A673 (cell line): ENCODE measurements at regions not wholly inside any gene's neighbourhood (a gene's known extent, or its start where the extent isn't known, plus 50 kb on each side); places are given as distances from the start of the nearest gene placed in this dataset.

Source experiments
- BruUV-seq: library from RNA; stranded (reverse); fragments of 400-500 nt; replicated peaks from 2 replicates; lab custom pipeline; 2021; lab: Mats Ljungman, UMichigan
- CTCF ChIA-PET: fragments of 300-600 bp; sonication (Branson Sonifier 250); formaldehyde crosslinking; loops from one replicate; lab custom pipeline; 2022; ENCODE audit warnings: antibody characterized with exemption; lab: Charles Lee
- POLR2A ChIA-PET: fragments of 300-600 bp; sonication (Branson Sonifier 250); formaldehyde crosslinking; loops from one replicate; lab custom pipeline; 2022; ENCODE audit warnings: antibody characterized with exemption; ENCODE audit not compliant: low non-redundant PET; lab: Charles Lee
- DNase-seq: peaks from one replicate; pipeline ENCODE4 v3.0.0-alpha.2; 2015; ENCODE audit warnings: low spot score
- H3K27ac ChIP-seq: fragments of 200-600 bp; sonication (generic); 2 replicates; pipeline ENCODE4 v1.5.1; 2016; ENCODE audit warnings: mixed run types, low read depth, mild to moderate bottlenecking, mixed read lengths, antibody characterized with exemption, low read length; ENCODE audit not compliant: poor library complexity, severe bottlenecking
- H3K27me3 ChIP-seq: fragments of 200-600 bp; sonication (generic); replicated peaks from 2 replicates; pipeline ENCODE4 v1.6.1; 2017; ENCODE audit warnings: mixed run types, low read depth, mild to moderate bottlenecking, mixed read lengths, antibody characterized with exemption, low read length; ENCODE audit not compliant: insufficient read depth, poor library complexity
- H3K36me3 ChIP-seq: fragments of 200-600 bp; sonication (generic); 2 replicates; pipeline ENCODE4 v1.6.1; 2016; ENCODE audit warnings: mixed run types, mild to moderate bottlenecking, mixed read lengths, antibody characterized with exemption, low read length; ENCODE audit not compliant: insufficient read depth, poor library complexity, severe bottlenecking
- H3K4me1 ChIP-seq: fragments of 200-600 bp; sonication (generic); 2 replicates; pipeline ENCODE4 v1.6.1; 2017; ENCODE audit warnings: mixed run types, mild to moderate bottlenecking, mixed read lengths, antibody characterized with exemption, low read length; ENCODE audit not compliant: insufficient read depth, poor library complexity, severe bottlenecking
- H3K4me3 ChIP-seq: fragments of 200-600 bp; sonication (generic); 2 replicates; pipeline ENCODE4 v1.5.1; 2016; ENCODE audit warnings: low read depth, mixed run types, mild to moderate bottlenecking, mixed read lengths, low read length; ENCODE audit not compliant: poor library complexity, severe bottlenecking
- H3K9me3 ChIP-seq: fragments of 200-600 bp; sonication (generic); 2 replicates; pipeline ENCODE4 v1.6.1; 2016; ENCODE audit warnings: mixed run types, low read depth, mild to moderate bottlenecking, mixed read lengths, antibody characterized with exemption, low read length; ENCODE audit not compliant: poor library complexity, severe bottlenecking
- CTCF ChIP-seq: fragments of 300-800, 200-600 bp; sonication (generic); conservative IDR thresholded peaks from 2 replicates; pipeline ENCODE4 v1.5.1; 2017; ENCODE audit warnings: low read depth, mild to moderate bottlenecking, antibody characterized with exemption, low read length, moderate library complexity, mixed read lengths
- EZH2 ChIP-seq: fragments of 200-600 bp; sonication (generic); IDR thresholded peaks from 2 replicates; pipeline ENCODE4 v1.6.1; 2017; ENCODE audit warnings: borderline replicate concordance, low read depth, mild to moderate bottlenecking, mixed read lengths, antibody characterized with exemption, low read length; ENCODE audit not compliant: poor library complexity, severe bottlenecking
- intact Hi-C: fragments of 100-400 bp; cut with micrococcal nuclease; formaldehyde crosslinking; loops from one replicate; pipeline ENCODE4 v1.10.0; 2022; ENCODE audit not compliant: unreplicated experiment

GRCh38 chr12:115210533-115211252, 526.7 kb upstream of the TBX3 start:
- BruUV-seq = no TSS peak
- TF ChIP-seq EZH2 (no peak), CTCF (no peak)

GRCh38 chr12:115209230-115209629, 525.3 kb upstream of the TBX3 start:
- H3K4me3 ChIP-seq = no peak overlapping the region
- DNase-seq = no peak
- no peaks in the 10 kb centered on the region for H3K27me3 ChIP-seq
- CTCF ChIA-PET = no interaction called here
- POLR2A ChIA-PET = no interaction called here
- intact Hi-C loops = no loop called here
- H3K9me3 ChIP-seq = peaks cover 6% of the 10 kb centered on the region
- no peaks in the 10 kb centered on the region for H3K4me1 ChIP-seq
- no peak overlapping the region for H3K27ac ChIP-seq
- H3K36me3 ChIP-seq = no peaks in the 10 kb centered on the region
- TF ChIP-seq EZH2 (no peak), CTCF (no peak)
- no TSS peak for BruUV-seq

More at GRCh38 chr12:115210533-115211252, 526.7 kb upstream of the TBX3 start:
- Histone ChIP-seq H3K36me3 (no peaks in the 10 kb centered on the region), H3K27me3 (no peaks in the 10 kb centered on the region), H3K9me3 (peaks cover 6% of the 10 kb centered on the region), H3K27ac (no peak overlapping the region), H3K4me3 (no peak overlapping the region), H3K4me1 (no peaks in the 10 kb centered on the region)
- intact Hi-C loops = no loop called here
- POLR2A ChIA-PET = no interaction called here
- CTCF ChIA-PET = no interaction called here
- no peak for DNase-seq

- POLR2A ChIA-PET = no interaction called here
- TF ChIP-seq CTCF (no peak), EZH2 (no peak)
- Histone ChIP-seq H3K4me3 (no peak overlapping the region), H3K27ac (no peak overlapping the region), H3K4me1 (no peaks in the 10 kb centered on the region), H3K9me3 (peaks cover 3% of the 10 kb centered on the region), H3K36me3 (no peaks in the 10 kb centered on the region), H3K27me3 (no peaks in the 10 kb centered on the region)
- no TSS peak for BruUV-seq
- DNase-seq = no peak
- CTCF ChIA-PET = no interaction called here
- intact Hi-C loops = no loop called here
These were observed 524.1 kb upstream of the TBX3 start for GRCh38 chr12:115208098-115208497.
